Thyroid gland (tissue), 4 donors: ENCODE measurements at regions not wholly inside any gene's neighbourhood (a gene's known extent, or its start where the extent isn't known, plus 50 kb on each side); places are given as distances from the start of the nearest gene placed in this dataset.

Source experiments
- POLR2A ChIP-seq, 2 donors: fragments of 450-650 bp; IDR thresholded peaks; one replicate each; pipeline ENCODE4 v1.6.1; 2017; ENCODE audit warnings: antibody characterized with exemption in 2 of 2, mild to moderate bottlenecking in 2 of 2, moderate library complexity in 1 of 2
- TF ChIP-seq, protein P1 (sequence below), 6 experiments: fragments of 200-600 bp in 3 of 6; fragments of 450-650 bp in 3 of 6; sonication (generic) in 3 of 6; IDR thresholded peaks; one replicate each; pipeline ENCODE4 v1.5.1; 2016 to 2019; ENCODE audit warnings: antibody characterized with exemption in 6 of 6, mild to moderate bottlenecking in 2 of 6, inconsistent platforms in 1 of 6, moderate library complexity in 1 of 6

DNA sequence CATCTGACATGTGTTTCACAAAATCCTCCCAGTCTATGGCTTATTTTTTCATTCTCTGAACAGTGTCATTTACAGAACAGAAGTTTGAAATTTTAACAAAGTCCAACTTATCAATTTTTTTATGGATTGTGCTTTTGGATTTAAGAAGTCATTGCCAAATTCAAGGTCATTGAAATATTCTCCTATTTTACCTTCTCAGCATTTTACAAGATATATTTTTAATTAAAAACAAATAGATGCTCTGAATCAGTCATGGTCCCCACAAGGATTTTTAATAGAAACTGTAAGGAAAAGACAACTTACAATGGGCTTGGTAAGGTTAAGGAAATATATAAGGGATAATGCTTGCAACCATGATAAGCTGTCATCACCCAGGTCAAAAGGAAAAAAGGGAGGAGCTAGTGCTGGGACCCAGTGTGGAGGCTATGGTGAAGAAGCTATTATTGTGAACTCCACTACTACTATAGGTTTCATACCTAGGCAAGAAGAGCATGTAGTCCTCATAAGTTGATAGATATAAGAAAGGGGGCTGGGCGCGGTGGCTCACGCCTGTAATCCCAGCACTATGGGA is 144.5 kb upstream of the KCNJ15 start:
- TF ChIP-seq, protein P1, sequence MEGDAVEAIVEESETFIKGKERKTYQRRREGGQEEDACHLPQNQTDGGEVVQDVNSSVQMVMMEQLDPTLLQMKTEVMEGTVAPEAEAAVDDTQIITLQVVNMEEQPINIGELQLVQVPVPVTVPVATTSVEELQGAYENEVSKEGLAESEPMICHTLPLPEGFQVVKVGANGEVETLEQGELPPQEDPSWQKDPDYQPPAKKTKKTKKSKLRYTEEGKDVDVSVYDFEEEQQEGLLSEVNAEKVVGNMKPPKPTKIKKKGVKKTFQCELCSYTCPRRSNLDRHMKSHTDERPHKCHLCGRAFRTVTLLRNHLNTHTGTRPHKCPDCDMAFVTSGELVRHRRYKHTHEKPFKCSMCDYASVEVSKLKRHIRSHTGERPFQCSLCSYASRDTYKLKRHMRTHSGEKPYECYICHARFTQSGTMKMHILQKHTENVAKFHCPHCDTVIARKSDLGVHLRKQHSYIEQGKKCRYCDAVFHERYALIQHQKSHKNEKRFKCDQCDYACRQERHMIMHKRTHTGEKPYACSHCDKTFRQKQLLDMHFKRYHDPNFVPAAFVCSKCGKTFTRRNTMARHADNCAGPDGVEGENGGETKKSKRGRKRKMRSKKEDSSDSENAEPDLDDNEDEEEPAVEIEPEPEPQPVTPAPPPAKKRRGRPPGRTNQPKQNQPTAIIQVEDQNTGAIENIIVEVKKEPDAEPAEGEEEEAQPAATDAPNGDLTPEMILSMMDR (IDR thresholded peaks at IDR 0.05), result no peak
- no peak for TF ChIP-seq POLR2A (IDR thresholded peaks at IDR 0.05)
